ENCODE measurements at regions not wholly inside any gene's neighbourhood (a gene's known extent, or its start where the extent isn't known, plus 50 kb on each side); places are given as distances from the start of the nearest gene placed in this dataset.

- no peak overlapping the region for H3K4me3 ChIP-seq (replicated peaks in 1 of 3; ENCODE audit: insufficient read depth in 1 of 3, low read depth in 1 of 3, low read length in 3 of 3)
- no peaks in the 10 kb centered on the region for H3K36me3 ChIP-seq (ENCODE audit: control insufficient read depth in 2 of 2, extremely low read depth in 1 of 2, insufficient read depth in 2 of 2, low read length in 2 of 2)
- no peak for TF ChIP-seq EZH2 (IDR thresholded peaks at IDR 0.05; ENCODE audit: borderline replicate concordance, low read depth, low read length, severe bottlenecking)
- no peak for TF ChIP-seq JUN (IDR thresholded peaks at IDR 0.05; ENCODE audit: borderline replicate concordance, insufficient read depth, insufficient read length, low read depth)
- no peak for TF ChIP-seq POLR2A (IDR thresholded peaks at IDR 0.05; ENCODE audit: low read depth, low read length)
- no peak for TF ChIP-seq MYC (IDR thresholded peaks at IDR 0.05; ENCODE audit: low read depth, low read length)
- TF ChIP-seq MAX (IDR thresholded peaks at IDR 0.05; ENCODE audit: insufficient read depth, insufficient read length), result no peak
- no peak for TF ChIP-seq CTCF (IDR thresholded peaks at IDR 0.05; ENCODE audit: extremely low read depth in 1 of 2, insufficient read depth in 1 of 2, low read depth in 1 of 2, low read length in 2 of 2)
- no peak for TF ChIP-seq GATA2 (IDR thresholded peaks at IDR 0.05; ENCODE audit: insufficient read depth, insufficient read length, low read depth, low read length)
- TF ChIP-seq FOS (IDR thresholded peaks at IDR 0.05; ENCODE audit: borderline replicate concordance, insufficient read depth, low read length), result no peak
- H3K9me3 ChIP-seq (replicated peaks; ENCODE audit: control insufficient read depth, insufficient read depth, low read length), result no peaks in the 10 kb centered on the region
- DNase-seq (ENCODE audit: low read depth, low spot score) (no peak), FAIRE-seq (no peak)
- no peak overlapping the region for H3K9ac ChIP-seq (replicated peaks; ENCODE audit: extremely low read depth, insufficient read depth, low read length)
- H4K20me1 ChIP-seq (replicated peaks; ENCODE audit: control insufficient read depth, extremely low read depth, insufficient read depth, low read length), result no peaks in the 10 kb centered on the region
- CTCF ChIA-PET, result no interaction called here
- BruUV-seq (replicated peaks), result no TSS peak
- no peak overlapping the region for H3K27ac ChIP-seq (ENCODE audit: insufficient read depth, low read depth, low read length)
- no peaks in the 10 kb centered on the region for H3K4me1 ChIP-seq (ENCODE audit: control insufficient read depth, extremely low read depth, insufficient read depth, low read length)
- H3K4me2 ChIP-seq (ENCODE audit: insufficient read depth, low read length), result no peak overlapping the region
- H3K79me2 ChIP-seq (ENCODE audit: control insufficient read depth, insufficient read depth, low read length), result no peaks in the 10 kb centered on the region
- dilution Hi-C loops (cut with MboI; ENCODE audit: extremely low pct_ligation_motif_present, low sequenced_read_pairs) (no loop called here), intact Hi-C loops (cut with micrococcal nuclease) (loop anchor here (5.0 kb wide), 1 partner anchor 48 kb away; no protein-coding TSS in a partner anchor)
- POLR2A ChIA-PET, result no interaction called here
- H3K27me3 ChIP-seq (ENCODE audit: control insufficient read depth in 2 of 2, insufficient read depth in 2 of 2, low read length in 2 of 2), result peaks cover 0 to 2% of the 10 kb centered on the region in 2 experiments
- H2AFZ ChIP-seq (ENCODE audit: low read depth, low read length), result no peak overlapping the region
- H3K9me1 ChIP-seq (replicated peaks; ENCODE audit: control insufficient read depth, extremely low read depth, insufficient read depth, low read length), result no peaks in the 10 kb centered on the region
These were observed 267.1 kb upstream of the EDNRB start for GRCh38 chr13:78185700-78186099.
